B cell (primary cell): ENCODE measurements at regions not wholly inside any gene's neighbourhood (a gene's known extent, or its start where the extent isn't known, plus 50 kb on each side); places are given as distances from the start of the nearest gene placed in this dataset.

Experiments used
- ATAC-seq: fragments of 200-7000 bp; cut with Tn5 transposase; one replicate; pipeline ENCODE4 v1.10.0; 2021; ENCODE audit warnings: low read depth, mild to moderate bottlenecking, moderate number of reproducible peaks, moderate library complexity
- CTCF ChIA-PET: fragments of 350-600 bp; sonication (Branson Sonifier 250); formaldehyde crosslinking; loops from one replicate; lab custom pipeline; 2021; ENCODE audit warnings: antibody characterized with exemption, inconsistent platforms; lab: Charles Lee
- POLR2A ChIA-PET: fragments of 350-600 bp; sonication (Branson Sonifier 250); formaldehyde crosslinking; loops from one replicate; lab custom pipeline; 2021; ENCODE audit warnings: antibody characterized with exemption; lab: Charles Lee
- DNase-seq: peaks from one replicate; pipeline ENCODE4 v3.0.0; 2013
- H2AFZ ChIP-seq: 2 replicates; pipeline ENCODE4 v1.6.1; 2012; ENCODE audit warnings: mild to moderate bottlenecking, low read depth, low read length; ENCODE audit not compliant: insufficient read depth, poor library complexity, severe bottlenecking
- H3K27ac ChIP-seq, 2 donors: 1 replicate in 1 of 2; 2 replicates in 1 of 2; pipeline ENCODE4 v1.5.1; 2012 to 2013; ENCODE audit warnings: low read length in 2 of 2, mild to moderate bottlenecking in 2 of 2, moderate library complexity in 1 of 2
- H3K27me3 ChIP-seq, 4 experiments: fragments of 200-600 bp in 1 of 4; sonication (generic) in 1 of 4; replicated peaks in 1 of 4; 1 replicate in 2 of 4; 2 replicates in 2 of 4; pipeline versions ENCODE4 v1.6.1 to v1.7.0; 2013 to 2016; ENCODE audit warnings: low read length in 3 of 4, mild to moderate bottlenecking in 2 of 4, mixed read lengths in 1 of 4, moderate library complexity in 1 of 4; ENCODE audit not compliant: insufficient read depth in 4 of 4, control insufficient read depth in 3 of 4; ENCODE audit errors: control extremely low read depth in 1 of 4
- H3K36me3 ChIP-seq, 2 experiments: replicated peaks in 1 of 2; 1 replicate in 1 of 2; 2 replicates in 1 of 2; pipeline versions ENCODE4 v1.6.1 to v1.7.1; 2013; ENCODE audit warnings: low read length in 1 of 2; ENCODE audit not compliant: insufficient read depth in 2 of 2, control insufficient read depth in 1 of 2; ENCODE audit errors: control extremely low read depth in 1 of 2, extremely low read depth in 1 of 2
- H3K4me1 ChIP-seq, 2 donors: fragments of 200-600 bp in 1 of 2; sonication (generic) in 1 of 2; 1 replicate in 1 of 2; 2 replicates in 1 of 2; pipeline versions ENCODE4 v1.5.1 to v1.6.1; 2013 to 2017; ENCODE audit warnings: low read length in 2 of 2; ENCODE audit not compliant: control insufficient read depth in 2 of 2, insufficient read depth in 2 of 2
- H3K4me2 ChIP-seq: replicated peaks from 2 replicates; pipeline ENCODE3; 2012; ENCODE audit warnings: mild to moderate bottlenecking, low read depth, low read length; ENCODE audit not compliant: poor library complexity, severe bottlenecking
- H3K4me3 ChIP-seq, 5 experiments: fragments of 200-600 bp in 1 of 5; sonication (generic) in 1 of 5; 1 replicate in 3 of 5; 2 replicates in 2 of 5; pipeline versions ENCODE4 v1.5.1 to v1.7.0; 2011 to 2016; ENCODE audit warnings: low read length in 4 of 5, mild to moderate bottlenecking in 4 of 5, low read depth in 2 of 5, control low read depth in 1 of 5, moderate library complexity in 1 of 5; ENCODE audit not compliant: insufficient read depth in 1 of 5; ENCODE audit errors: control extremely low read depth in 1 of 5, extremely low read depth in 1 of 5
- H3K79me2 ChIP-seq: fragments of 200-600 bp; sonication (generic); one replicate; pipeline ENCODE4 v1.6.0; 2016; ENCODE audit warnings: low read length; ENCODE audit not compliant: control insufficient read depth, insufficient read depth
- H3K9ac ChIP-seq: fragments of 200-600 bp; sonication (generic); 2 replicates; pipeline ENCODE4 v1.6.1; 2017; ENCODE audit warnings: mild to moderate bottlenecking, low read length, moderate library complexity
- H3K9me3 ChIP-seq, 3 donors: one replicate each; pipeline versions ENCODE4 v1.6.1 to v1.7.1; 2013; ENCODE audit warnings: low read length in 2 of 3; ENCODE audit not compliant: control insufficient read depth in 2 of 3, insufficient read depth in 1 of 3; ENCODE audit errors: control extremely low read depth in 1 of 3
- H4K20me1 ChIP-seq: 2 replicates; pipeline ENCODE4 v1.6.0; 2012; ENCODE audit warnings: mild to moderate bottlenecking, low read length; ENCODE audit not compliant: insufficient read depth, control insufficient read depth, poor library complexity, severe bottlenecking
- H3K27ac Mint-ChIP-seq: one replicate; pipeline ENCODE4 v1.8.0; 2021; ENCODE audit warnings: mixed read lengths
- H3K27me3 Mint-ChIP-seq: one replicate; pipeline ENCODE4 v1.8.0; 2021; ENCODE audit warnings: mixed read lengths
- H3K4me1 Mint-ChIP-seq: one replicate; pipeline ENCODE4 v1.8.0; 2021; ENCODE audit warnings: mixed read lengths
- H3K4me3 Mint-ChIP-seq: one replicate; pipeline ENCODE4 v1.8.0; 2021; ENCODE audit warnings: mixed read lengths
- H3K9me3 Mint-ChIP-seq: one replicate; pipeline ENCODE4 v1.8.0; 2022; ENCODE audit warnings: mixed read lengths; ENCODE audit not compliant: insufficient read depth
- EZH2 ChIP-seq: IDR thresholded peaks from 2 replicates; pipeline ENCODE4 v1.6.1; 2012; ENCODE audit warnings: borderline replicate concordance, low read depth, mild to moderate bottlenecking, moderate library complexity, low read length; ENCODE audit not compliant: insufficient read depth, poor library complexity, severe bottlenecking
- WGBS: methylation state at CpG from one replicate; pipeline ENCODE4 v1.1.5; 2013; ENCODE audit warnings: missing lambda C conversion rate; ENCODE audit not compliant: insufficient coverage; 5-methylcytosine and 5-hydroxymethylcytosine counted together
- intact Hi-C: fragments of 100-400 bp; cut with micrococcal nuclease; formaldehyde crosslinking; loops from one replicate; pipeline ENCODE4 v1.10.0; 2022
- TF ChIP-seq, protein P1 (sequence below): fragments of 200-600 bp; IDR thresholded peaks from one replicate; pipeline ENCODE4 v1.8.0; 2022; ENCODE audit warnings: antibody characterized with exemption, mild to moderate bottlenecking

- TF ChIP-seq, protein P1, sequence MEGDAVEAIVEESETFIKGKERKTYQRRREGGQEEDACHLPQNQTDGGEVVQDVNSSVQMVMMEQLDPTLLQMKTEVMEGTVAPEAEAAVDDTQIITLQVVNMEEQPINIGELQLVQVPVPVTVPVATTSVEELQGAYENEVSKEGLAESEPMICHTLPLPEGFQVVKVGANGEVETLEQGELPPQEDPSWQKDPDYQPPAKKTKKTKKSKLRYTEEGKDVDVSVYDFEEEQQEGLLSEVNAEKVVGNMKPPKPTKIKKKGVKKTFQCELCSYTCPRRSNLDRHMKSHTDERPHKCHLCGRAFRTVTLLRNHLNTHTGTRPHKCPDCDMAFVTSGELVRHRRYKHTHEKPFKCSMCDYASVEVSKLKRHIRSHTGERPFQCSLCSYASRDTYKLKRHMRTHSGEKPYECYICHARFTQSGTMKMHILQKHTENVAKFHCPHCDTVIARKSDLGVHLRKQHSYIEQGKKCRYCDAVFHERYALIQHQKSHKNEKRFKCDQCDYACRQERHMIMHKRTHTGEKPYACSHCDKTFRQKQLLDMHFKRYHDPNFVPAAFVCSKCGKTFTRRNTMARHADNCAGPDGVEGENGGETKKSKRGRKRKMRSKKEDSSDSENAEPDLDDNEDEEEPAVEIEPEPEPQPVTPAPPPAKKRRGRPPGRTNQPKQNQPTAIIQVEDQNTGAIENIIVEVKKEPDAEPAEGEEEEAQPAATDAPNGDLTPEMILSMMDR: no peak
- TF ChIP-seq EZH2: no peak
- ChIA-PET CTCF (no interaction called here), POLR2A (no interaction called here)
- Histone ChIP-seq H3K4me2 (no peak overlapping the region), H3K4me3 (no peak overlapping the region), H3K9ac (no peak overlapping the region), H4K20me1 (no peaks in the 10 kb centered on the region), H3K9me3 (peaks cover 0 to 9% (median 0%) of the 10 kb centered on the region in 3 donors), H3K27me3 (no peaks in the 10 kb centered on the region), H3K36me3 (no peaks in the 10 kb centered on the region), H3K27ac (no peak overlapping the region), H3K79me2 (no peaks in the 10 kb centered on the region), H2AFZ (no peak overlapping the region), H3K4me1 (no peaks in the 10 kb centered on the region)
- no peak for ATAC-seq
- Mint-ChIP-seq H3K9me3 (peaks cover 4% of the 10 kb centered on the region), H3K27ac (no peak overlapping the region), H3K27me3 (no peaks in the 10 kb centered on the region), H3K4me3 (no peak overlapping the region), H3K4me1 (no peaks in the 10 kb centered on the region)
- DNase-seq: no peak
- intact Hi-C loops: no loop called here
These were observed 456.5 kb upstream of the ZNF804A start for GRCh38 chr2:184141866-184142265.

GRCh38 chr2:184154438-184154837, 443.9 kb upstream of the ZNF804A start:
- Histone ChIP-seq H3K9me3 (peaks cover 0 to 2% (median 1%) of the 10 kb centered on the region in 3 donors), H3K79me2 (no peaks in the 10 kb centered on the region), H3K4me2 (no peak overlapping the region), H3K4me1 (no peaks in the 10 kb centered on the region), H4K20me1 (no peaks in the 10 kb centered on the region), H3K27me3 (no peaks in the 10 kb centered on the region), H3K36me3 (no peaks in the 10 kb centered on the region), H3K9ac (no peak overlapping the region), H3K4me3 (no peak overlapping the region), H3K27ac (no peak overlapping the region), H2AFZ (no peak overlapping the region)
- POLR2A ChIA-PET: no interaction called here
- ATAC-seq: no peak
- Mint-ChIP-seq H3K4me1 (no peaks in the 10 kb centered on the region), H3K27me3 (no peaks in the 10 kb centered on the region), H3K27ac (no peak overlapping the region), H3K4me3 (no peak overlapping the region), H3K9me3 (peaks cover 8% of the 10 kb centered on the region)
- DNase-seq: no peak
- TF ChIP-seq, protein P1: no peak
- TF ChIP-seq EZH2: no peak
- CTCF ChIA-PET: no interaction called here
- intact Hi-C loops: no loop called here
- WGBS: 100% methylated on average over 1 of the region's 2 CpGs
